Esophagus squamous epithelium (tissue), 4 donors: ENCODE measurements at regions not wholly inside any gene's neighbourhood (a gene's known extent, or its start where the extent isn't known, plus 50 kb on each side); places are given as distances from the start of the nearest gene placed in this dataset.

ENCODE experiments used
- CTCF ChIP-seq, 6 experiments: fragments of 450-650 bp in 4 of 6; fragments of 200-600 bp in 2 of 6; sonication (generic) in 2 of 6; IDR thresholded peaks; one replicate each; pipeline ENCODE4 v1.5.1; 2016 to 2019; ENCODE audit warnings: antibody characterized with exemption in 6 of 6, mild to moderate bottlenecking in 4 of 6, moderate library complexity in 4 of 6
- POLR2A ChIP-seq, 4 donors: fragments of 450-650 bp; IDR thresholded peaks; one replicate each; pipeline ENCODE4 v1.6.1; 2017; ENCODE audit warnings: antibody characterized with exemption in 4 of 4, mild to moderate bottlenecking in 4 of 4, moderate library complexity in 3 of 4

- TF ChIP-seq CTCF (IDR thresholded peaks at IDR 0.05) (no peak), POLR2A (IDR thresholded peaks at IDR 0.05) (no peak)
Observed at GRCh38 chr1:111015222-111015621, 51.5 kb upstream of the LRIF1 start.
